ENCODE measurements at regions not wholly inside any gene's neighbourhood (a gene's known extent, or its start where the extent isn't known, plus 50 kb on each side); places are given as distances from the start of the nearest gene placed in this dataset.

GRCh38 chr20:41733151-41733550 is 115.0 kb upstream of the CHD6 start:
- Histone ChIP-seq H2AFZ (ENCODE audit: low read length) (no peak overlapping the region), H2BK12ac (ENCODE audit: low read depth, low read length) (no peak overlapping the region), H3K27me3 (replicated peaks in 1 of 4; ENCODE audit: control insufficient read depth in 3 of 4, extremely low read depth in 1 of 4, insufficient read depth in 3 of 4, low read length in 3 of 4) (no peaks in the 10 kb centered on the region), H3K14ac (ENCODE audit: insufficient read length) (no peak overlapping the region), H3K23me2 (ENCODE audit: low read depth, low read length) (no peaks in the 10 kb centered on the region), H3K36me3 (ENCODE audit: control insufficient read depth in 2 of 4, insufficient read depth in 4 of 4, low read length in 3 of 4) (no peaks in the 10 kb centered on the region; a peak in 1 of 8 replicates), H3K4ac (replicated peaks; ENCODE audit: insufficient read length, low read depth, low read length) (no peak overlapping the region), H3K23ac (ENCODE audit: insufficient read length) (no peak overlapping the region), H3K4me3 (ENCODE audit: extremely low read depth in 1 of 4, insufficient read depth in 2 of 4, low read depth in 3 of 4, low read length in 4 of 4) (no peak overlapping the region), H2BK120ac (replicated peaks; ENCODE audit: low read depth, low read length) (no peak overlapping the region), H2BK5ac (ENCODE audit: low read depth, low read length) (no peak overlapping the region), H4K8ac (ENCODE audit: extremely low read depth, insufficient read depth, low read length) (no peak overlapping the region), H4K91ac (replicated peaks; ENCODE audit: insufficient read length, low read length) (no peak overlapping the region), H3K79me2 (ENCODE audit: control insufficient read depth in 1 of 2, insufficient read depth in 2 of 2, low read length in 2 of 2) (no peaks in the 10 kb centered on the region), H3K27ac (ENCODE audit: low read depth, low read length) (no peak overlapping the region), H3K9me3 (ENCODE audit: insufficient read depth in 2 of 2, low read depth in 1 of 2, low read length in 1 of 2) (peaks cover 2 to 3% of the 10 kb centered on the region in 2 experiments; a peak in 1 of 4 replicates), H4K20me1 (replicated peaks in 1 of 2; ENCODE audit: control insufficient read depth in 1 of 2, insufficient read depth in 2 of 2, low read length in 2 of 2) (no peaks in the 10 kb centered on the region), H3K79me1 (ENCODE audit: low read depth, low read length) (no peaks in the 10 kb centered on the region), H3K9ac (replicated peaks in 1 of 4; ENCODE audit: extremely low read depth in 1 of 4, low read depth in 3 of 4, low read length in 3 of 4) (no peak overlapping the region), H2BK20ac (ENCODE audit: low read length) (no peak overlapping the region), H3K4me1 (replicated peaks in 1 of 4; ENCODE audit: control insufficient read depth in 3 of 4, insufficient read depth in 4 of 4, low read length in 3 of 4) (no peaks in the 10 kb centered on the region), H2AK5ac (ENCODE audit: low read depth, low read length) (no peak overlapping the region), H3K4me2 (ENCODE audit: insufficient read depth in 1 of 2, low read depth in 2 of 2, low read length in 2 of 2) (no peak overlapping the region), H2BK15ac (ENCODE audit: low read length) (no peak overlapping the region), H3K18ac (ENCODE audit: extremely low read depth, low read length) (no peak overlapping the region), H4K5ac (ENCODE audit: insufficient read length, low read depth, low read length) (no peak overlapping the region), H3K56ac (replicated peaks; ENCODE audit: insufficient read length, low read depth, low read length) (no peak overlapping the region)
- POLR2A ChIA-PET (ENCODE audit: partially characterized antibody), result no interaction called here
- FAIRE-seq, result no peak
- DNase-seq (ENCODE audit: low read depth in 1 of 2, low spot score in 2 of 2), result no peak
- CTCF ChIA-PET (ENCODE audit: partially characterized antibody), result interaction anchor here (0.6 to 2.8 kb wide), 14 partner anchors 10 to 809 kb away, joined by 3 to 29 read pairs (median 4); no protein-coding TSS in a partner anchor
- 80% methylated on average over 5 of the region's 5 CpGs; no CpG with 5 or more reads in 1 of the 2 experiments for WGBS, 2 experiments (ENCODE audit: extremely low coverage in 1 of 2, insufficient coverage in 1 of 2, insufficient read length in 1 of 2, insufficient replicate concordance in 2 of 2, low coverage in 1 of 2, low lambda C conversion rate in 2 of 2, missing lambda C conversion rate in 1 of 2)
- TF ChIP-seq CBX8 (IDR thresholded peaks at IDR 0.05; ENCODE audit: borderline replicate concordance, low read depth, low read length) (no peak), SUZ12 (IDR thresholded peaks at IDR 0.05; ENCODE audit: low read length) (no peak), NANOG (IDR thresholded peaks at IDR 0.05; ENCODE audit: insufficient read depth, low read depth, low read length, poor library complexity, severe bottlenecking) (no peak), POU5F1 (IDR thresholded peaks at IDR 0.05; ENCODE audit: low read depth, low read length) (no peak), CHD1 (IDR thresholded peaks at IDR 0.05; ENCODE audit: low read depth, low read length) (no peak), SP4 (IDR thresholded peaks at IDR 0.05; ENCODE audit: low read length) (no peak), CTCF (IDR thresholded peaks at IDR 0.05; ENCODE audit: control extremely low read depth in 1 of 3, insufficient read depth in 1 of 3, low read depth in 1 of 3, low read length in 3 of 3) (no peak), TCF12 (IDR thresholded peaks at IDR 0.05; ENCODE audit: low read depth, low read length) (no peak), MAFK (IDR thresholded peaks at IDR 0.05; ENCODE audit: low read depth, low read length) (no peak), SRF (IDR thresholded peaks at IDR 0.05; ENCODE audit: low read depth, low read length) (no peak), RXRA (IDR thresholded peaks at IDR 0.05; ENCODE audit: insufficient read depth, low read depth, low read length) (no peak)
- TF ChIP-seq, protein P1, sequence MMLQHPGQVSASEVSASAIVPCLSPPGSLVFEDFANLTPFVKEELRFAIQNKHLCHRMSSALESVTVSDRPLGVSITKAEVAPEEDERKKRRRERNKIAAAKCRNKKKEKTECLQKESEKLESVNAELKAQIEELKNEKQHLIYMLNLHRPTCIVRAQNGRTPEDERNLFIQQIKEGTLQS (IDR thresholded peaks at IDR 0.05; ENCODE audit: insufficient read depth, low read depth, low read length), result no peak

Measured in H1 (cell line).